DMS79 (cell line): ENCODE measurements at regions not wholly inside any gene's neighbourhood (a gene's known extent, or its start where the extent isn't known, plus 50 kb on each side); places are given as distances from the start of the nearest gene placed in this dataset.

Source experiments
- DNase-seq: peaks from one replicate; lab custom pipeline; 2025; lab: John Stamatoyannopoulos, UW

DNA sequence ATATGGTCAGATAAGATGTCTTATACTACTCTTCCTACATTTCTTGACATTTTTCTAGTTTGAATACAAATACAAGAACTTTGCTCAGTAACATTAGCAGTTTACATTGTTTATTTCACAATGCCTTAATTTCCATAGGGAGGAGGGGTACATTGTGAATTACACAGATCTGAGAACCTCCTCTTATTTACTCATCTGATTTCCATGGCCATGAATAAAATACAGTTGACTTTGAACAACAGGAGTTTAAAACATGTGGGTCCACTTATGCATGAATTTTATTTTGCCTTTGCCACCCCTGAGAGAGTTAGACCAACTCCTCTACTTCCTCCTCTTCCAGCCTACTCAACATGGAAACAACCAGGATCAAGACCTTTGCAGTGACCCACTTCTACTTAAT, 67.7 kb downstream of the MGST1 start:
- DNase-seq, result no peak

DNA sequence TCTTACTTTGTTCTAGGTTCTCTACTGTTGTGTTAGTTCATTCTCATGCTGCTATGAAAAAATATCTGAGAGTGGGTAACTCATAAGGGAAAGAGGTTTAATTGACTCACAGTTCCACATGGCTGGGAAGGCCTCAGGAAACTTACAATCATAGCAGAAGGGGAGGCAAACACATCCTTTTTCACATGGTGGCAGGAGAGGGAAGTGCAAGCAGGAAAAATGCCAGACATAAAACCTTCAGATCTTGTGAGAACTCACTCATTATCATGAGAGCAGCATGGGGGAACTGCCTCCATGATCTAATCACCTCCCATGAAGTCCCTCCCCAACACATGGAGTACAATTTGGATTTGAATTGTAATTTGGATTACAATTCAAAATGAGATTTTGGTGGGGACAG, 69.6 kb downstream of the MGST1 start:
- no peak for DNase-seq

DNA sequence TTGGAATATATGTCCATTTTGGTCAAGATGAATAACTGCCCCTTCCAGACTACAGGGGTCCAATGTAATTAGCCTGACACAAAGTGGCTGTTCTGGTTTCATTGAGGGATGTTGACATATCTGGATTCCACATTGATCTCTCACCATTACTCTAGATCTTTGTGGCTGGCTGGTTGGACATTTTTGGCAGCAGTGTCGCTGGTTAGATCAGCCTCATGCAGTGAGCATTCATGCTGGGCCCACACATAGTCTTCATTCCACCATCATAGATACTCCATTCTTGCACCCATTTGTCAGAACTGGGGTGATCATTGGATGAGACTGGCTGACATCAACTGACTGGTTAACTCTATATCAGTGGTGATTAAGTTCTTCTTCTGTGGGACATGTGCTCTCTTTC, 74.4 kb downstream of the MGST1 start:
- no peak for DNase-seq

DNA sequence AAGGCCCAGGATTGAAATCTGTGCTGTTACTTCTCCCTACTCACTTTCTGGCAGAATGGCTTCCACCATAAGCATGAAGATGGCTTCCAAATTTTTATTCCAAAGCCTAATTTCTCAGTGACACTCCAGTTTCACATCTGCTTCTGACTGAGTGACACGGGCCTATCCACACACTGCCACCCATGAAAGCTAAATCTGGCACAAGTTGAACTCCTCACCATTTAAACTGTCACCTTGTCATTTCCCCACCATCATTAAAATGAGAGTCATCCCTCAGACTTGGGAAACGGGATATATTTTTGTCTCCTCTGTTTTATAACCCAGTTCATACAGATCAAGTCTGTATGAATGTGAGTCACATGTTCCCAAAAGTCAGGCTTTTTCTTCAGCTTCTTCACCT, 77.1 kb downstream of the MGST1 start:
- DNase-seq, result no peak

DNA sequence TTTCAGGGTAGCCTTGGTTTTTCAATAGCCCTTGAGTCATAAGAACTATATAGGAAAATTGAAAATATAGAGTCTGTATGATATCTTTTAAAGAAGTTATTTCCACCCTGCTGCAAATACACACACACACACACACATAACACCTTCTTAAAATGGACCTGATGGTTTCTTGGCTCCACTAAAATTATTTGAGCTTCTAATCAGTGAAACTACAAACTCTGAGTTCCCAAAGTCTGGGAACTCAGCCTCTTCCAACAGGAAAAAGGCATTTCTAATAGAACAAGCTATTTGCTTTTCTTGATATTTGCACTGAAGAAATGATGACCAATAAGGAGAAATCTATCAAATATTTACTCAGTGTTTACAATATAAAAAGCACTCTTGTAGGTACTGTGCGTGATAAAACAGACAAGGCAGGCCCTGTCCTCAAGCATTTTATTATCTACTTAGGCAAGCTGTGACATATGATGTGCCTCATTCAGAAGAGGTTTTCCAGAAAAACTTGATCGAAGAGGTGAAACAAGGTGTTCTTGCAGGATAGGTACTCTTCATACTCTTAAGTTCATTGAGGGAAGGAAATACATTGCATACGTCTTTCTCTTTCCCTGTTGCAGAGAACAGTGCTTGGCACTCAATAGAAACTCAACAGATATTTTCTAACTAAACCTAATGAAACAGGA, 88.6 kb downstream of the MGST1 start:
- no peak for DNase-seq

DNA sequence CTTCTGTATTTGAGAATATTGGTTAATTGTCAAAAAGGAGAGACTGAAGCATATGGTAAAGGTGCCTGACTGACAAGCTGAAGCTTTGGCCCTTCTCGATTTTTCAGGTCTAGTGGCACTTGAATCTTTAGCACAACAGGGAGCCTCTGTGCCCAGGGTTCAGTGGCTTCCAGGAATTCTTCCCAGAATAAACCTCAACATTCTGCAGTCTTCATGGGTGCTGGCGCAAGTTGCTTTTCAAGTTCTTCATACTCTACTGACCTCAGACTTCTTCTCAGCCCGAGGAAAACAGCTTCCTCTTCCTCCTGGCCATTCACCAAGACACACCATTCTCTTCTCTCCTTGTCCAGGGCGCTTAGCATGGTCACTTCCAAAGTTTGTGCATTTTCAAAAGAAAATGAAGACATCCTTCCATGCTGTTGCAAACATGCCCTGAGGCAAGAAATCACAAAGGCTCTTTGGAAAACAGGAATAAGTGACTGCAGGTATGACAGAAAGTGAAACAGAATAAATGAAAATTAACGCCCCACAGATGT, 89.9 kb downstream of the MGST1 start:
- no peak for DNase-seq

DNA sequence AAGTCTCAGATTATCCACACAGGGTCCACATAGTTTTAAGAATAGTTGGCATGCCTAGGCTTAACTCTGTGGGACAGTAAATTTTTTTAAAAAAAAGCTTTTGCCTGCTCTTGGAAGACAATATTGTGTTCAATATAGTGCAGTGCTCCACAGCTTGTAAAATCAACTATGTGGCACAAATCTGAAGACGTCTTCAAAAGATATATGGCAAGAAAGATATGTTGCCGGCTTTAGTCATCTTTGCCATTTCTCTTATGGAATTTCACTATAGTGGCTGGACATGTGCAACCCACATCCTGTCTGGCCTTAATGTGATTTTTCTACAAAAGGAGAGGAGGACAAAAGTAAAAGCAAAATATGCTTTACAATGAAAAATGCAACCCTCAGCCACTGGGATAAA, 90.5 kb downstream of the MGST1 start:
- no peak for DNase-seq

GRCh38 chr12:16449459-16449858, 102.0 kb downstream of the MGST1 start:
- DNase-seq, result no peak

DNA sequence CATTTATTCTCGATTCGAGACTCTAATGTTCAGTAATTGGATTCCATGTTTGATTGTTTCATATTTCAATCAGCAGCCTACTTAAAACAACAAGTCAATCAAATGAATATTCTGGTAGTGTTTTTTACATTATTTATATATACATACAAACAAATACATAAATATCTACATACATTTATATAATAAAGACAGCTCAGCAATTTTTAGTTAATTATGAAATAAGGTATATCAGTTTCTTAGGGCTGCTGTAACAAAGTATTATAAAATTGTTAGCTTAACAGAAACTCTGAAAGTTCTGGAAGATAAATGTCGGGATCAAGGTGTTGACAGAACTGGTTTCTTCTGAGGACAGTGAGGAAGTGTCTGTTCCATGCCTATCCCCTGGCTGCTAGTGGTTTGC, 105.9 kb downstream of the MGST1 start:
- no peak for DNase-seq

- DNase-seq, result no peak
Measured at GRCh38 chr12:16454481-16454880, 107.0 kb downstream of the MGST1 start.

DNA sequence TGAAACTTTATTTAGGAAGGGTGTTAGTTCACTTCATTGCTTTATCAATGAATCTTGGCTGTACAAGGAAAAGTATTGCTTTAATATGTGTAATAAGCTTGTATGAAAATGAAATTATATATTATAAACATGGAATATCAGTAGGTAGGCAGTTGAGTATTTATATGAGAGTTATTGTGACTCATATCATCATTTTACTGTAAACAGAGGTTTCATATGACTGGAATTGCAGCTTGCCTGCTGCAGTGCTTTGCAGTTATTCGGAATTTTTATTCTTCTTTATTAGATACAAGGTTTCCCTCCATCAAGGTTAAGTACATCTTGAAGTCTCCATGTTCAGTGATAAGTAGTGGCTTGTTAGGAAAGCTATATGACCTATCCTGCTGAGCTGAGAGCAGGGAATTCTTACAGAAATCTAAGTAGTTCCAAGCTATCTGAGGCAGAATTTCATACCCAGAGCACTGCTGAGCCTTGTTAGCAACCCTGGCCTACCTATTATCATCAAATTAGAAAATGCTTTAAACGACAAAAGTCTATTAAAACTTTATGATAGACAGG, 111.2 kb downstream of the MGST1 start:
- no peak for DNase-seq

DNA sequence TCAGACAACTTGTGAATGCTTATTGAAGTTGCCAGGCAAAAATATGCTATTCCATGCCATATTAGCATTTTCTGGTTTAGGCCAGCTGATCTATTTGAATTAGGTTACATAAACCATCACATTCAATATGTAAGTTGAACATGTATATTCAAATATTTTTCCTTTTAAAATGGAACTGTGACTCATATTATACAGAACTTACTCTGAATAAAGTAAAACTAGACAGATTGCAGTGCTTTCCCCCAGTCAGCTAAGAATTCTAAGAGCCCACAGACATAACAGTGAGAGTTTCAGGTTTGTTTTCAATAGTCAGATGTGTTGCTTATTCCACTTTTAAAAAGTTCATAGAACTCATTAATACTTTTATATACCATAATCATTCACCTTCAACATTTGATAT, 119.8 kb downstream of the MGST1 start:
- no peak for DNase-seq

DNA sequence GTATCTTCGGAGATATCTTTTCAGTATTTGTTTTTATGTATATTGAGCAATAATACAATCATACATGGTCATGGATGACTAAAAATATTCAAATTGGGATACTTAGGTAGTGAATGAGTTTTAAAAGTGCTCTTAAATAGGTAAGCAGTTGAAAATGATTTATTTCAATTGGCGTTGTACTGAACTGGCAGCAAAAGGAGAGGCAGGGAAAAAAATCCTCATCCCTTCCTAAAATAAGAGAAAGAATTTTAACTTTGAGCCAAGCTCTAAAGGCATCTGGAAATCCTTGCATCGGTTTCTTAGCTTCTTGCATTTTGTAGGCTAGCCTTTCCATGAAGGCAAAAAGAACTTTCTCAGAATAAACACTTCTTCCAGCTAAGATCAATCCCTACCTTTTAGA, 125.2 kb downstream of the MGST1 start:
- DNase-seq, result peak; percentile 8

DNA sequence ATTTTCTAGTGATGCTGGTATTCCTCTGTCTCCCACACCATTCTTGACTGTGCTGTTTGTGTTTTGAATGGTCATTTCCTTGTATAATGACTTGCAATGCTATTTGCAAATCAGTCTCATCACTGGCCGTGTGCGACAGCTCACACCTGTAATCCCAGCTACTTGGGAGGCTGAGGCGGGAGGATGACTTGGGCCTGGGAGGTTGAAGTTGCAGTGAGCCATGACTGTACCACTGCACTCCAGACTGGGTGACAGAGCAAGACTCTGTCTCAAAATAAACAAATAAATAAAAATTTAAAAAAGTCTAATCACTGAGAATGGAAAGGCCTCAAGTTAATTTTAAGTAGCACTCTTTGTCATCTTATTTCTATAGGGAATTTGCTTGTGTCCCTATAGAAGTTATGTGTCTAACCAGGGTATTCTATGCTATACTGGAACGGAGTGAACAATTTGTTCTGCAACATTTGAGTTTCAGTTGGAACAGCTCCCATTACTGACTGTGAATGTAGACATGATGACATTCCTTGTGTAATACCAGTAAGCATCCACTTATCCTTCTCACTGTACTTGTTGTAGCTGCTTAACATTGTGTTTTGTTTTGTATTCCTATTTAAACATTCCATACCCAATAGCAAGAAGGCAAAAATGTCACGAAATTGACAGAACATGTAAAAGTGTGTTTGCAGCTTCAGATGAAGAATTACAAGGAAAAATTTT, 126.3 kb downstream of the MGST1 start:
- DNase-seq, result peak; percentile 77

- no peak for DNase-seq
Measured at GRCh38 chr12:16474801-16475200, 127.4 kb downstream of the MGST1 start.

GRCh38 chr12:16475521-16475920, 128.1 kb downstream of the MGST1 start:
- no peak for DNase-seq

GRCh38 chr12:16482726-16483125, 123.2 kb downstream of the LMO3 start:
- DNase-seq, result no peak

DNA sequence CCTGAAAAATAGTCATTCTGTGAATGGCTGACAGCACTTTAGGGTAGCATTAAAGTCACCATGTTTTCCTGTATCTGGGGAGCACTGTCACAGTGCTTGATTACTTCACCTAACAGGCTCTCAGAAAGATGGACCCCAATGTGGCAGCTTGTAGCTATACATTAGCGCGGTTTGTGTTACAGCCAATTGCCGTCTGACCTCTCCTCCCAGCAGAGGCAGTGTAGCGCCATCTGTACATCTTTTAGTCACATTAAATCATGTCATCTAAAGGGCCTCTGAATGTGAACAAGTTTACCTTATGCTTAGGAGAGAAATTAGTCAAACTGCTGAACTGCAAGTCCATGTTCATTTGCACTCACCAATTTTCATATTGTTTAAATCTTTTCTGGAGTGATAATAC, 113.7 kb downstream of the LMO3 start:
- DNase-seq, result no peak

GRCh38 chr12:16492820-16493797, 112.9 kb downstream of the LMO3 start:
- DNase-seq, result no peak

GRCh38 chr12:16495196-16495595, 110.8 kb downstream of the LMO3 start:
- DNase-seq, result no peak
